K562 (cell line): ENCODE measurements at regions not wholly inside any gene's neighbourhood (a gene's known extent, or its start where the extent isn't known, plus 50 kb on each side); places are given as distances from the start of the nearest gene placed in this dataset.

Experiments used
- ATAC-seq: fragments of 200-7000 bp; cut with Tn5 transposase; 3 replicates; pipeline ENCODE4 v1.9.1; 2020; ENCODE audit warnings: moderate library complexity
- BruUV-seq: library from RNA; stranded (reverse); fragments of 400-500 nt; replicated peaks from 2 replicates; lab custom pipeline; 2021; lab: Mats Ljungman, UMichigan
- CTCF ChIA-PET: fragments of 300-600 bp; formaldehyde crosslinking; extraction: SDS; loops from one replicate; lab custom pipeline; 2021; ENCODE audit warnings: low intra/inter-chr PET ratio; lab: Yijun Ruan, JAX
- POLR2A ChIA-PET: fragments of 300-600, 350-650 bp; sonication (Branson Sonifier 250); formaldehyde crosslinking; extraction: SDS; loops from one replicate; lab custom pipeline; 2021; ENCODE audit warnings: antibody characterized with exemption, inconsistent platforms; lab: Yijun Ruan, JAX
- DNase-seq, 4 experiments: peaks; one replicate each; pipeline versions ENCODE4 v3.0.0 to v3.0.0-alpha.2; 2011 to 2018; ENCODE audit warnings: low spot score in 3 of 4, mixed read lengths in 3 of 4; ENCODE audit errors: extremely low read depth in 1 of 4
- FAIRE-seq: peaks from 2 replicates; lab custom pipeline; 2011; peaks lifted over from hg19 to GRCh38; lab: Jason Lieb, UNC
- H2AFZ ChIP-seq: 2 replicates; pipeline ENCODE4 v1.6.0; 2011; ENCODE audit warnings: low read depth, low read length, control low read depth, inconsistent platforms
- H3K27ac ChIP-seq: fragments of 200-600 bp; 3 replicates; pipeline ENCODE4 v1.8.0; 2011; ENCODE audit warnings: low read depth, mild to moderate bottlenecking, control low read depth, inconsistent platforms, low read length, moderate library complexity, mixed read lengths; ENCODE audit errors: extremely low read depth
- H3K27me3 ChIP-seq, 2 experiments: fragments of 300-600 bp in 1 of 2; 2 replicates in 1 of 2; 3 replicates in 1 of 2; pipeline versions ENCODE4 v1.6.0 to v1.8.0; 2011; ENCODE audit warnings: inconsistent platforms in 2 of 2, low read length in 2 of 2, mild to moderate bottlenecking in 1 of 2, mixed read lengths in 1 of 2, moderate library complexity in 1 of 2; ENCODE audit not compliant: control insufficient read depth in 2 of 2, insufficient read depth in 2 of 2
- H3K36me3 ChIP-seq: fragments of 300-600 bp; 3 replicates; pipeline ENCODE4 v1.8.0; 2011; ENCODE audit warnings: mild to moderate bottlenecking, low read length, inconsistent platforms; ENCODE audit not compliant: control insufficient read depth, insufficient read depth
- H3K4me1 ChIP-seq, 2 experiments: fragments of 200-600 bp in 1 of 2; replicated peaks in 1 of 2; 2 replicates in 1 of 2; 3 replicates in 1 of 2; pipeline versions ENCODE4 v1.5.1 to v1.8.0; 2011; ENCODE audit warnings: inconsistent platforms in 2 of 2, low read length in 2 of 2, mild to moderate bottlenecking in 1 of 2, mixed read lengths in 1 of 2, moderate library complexity in 1 of 2; ENCODE audit not compliant: control insufficient read depth in 2 of 2, insufficient read depth in 2 of 2
- H3K4me2 ChIP-seq: 2 replicates; pipeline ENCODE4 v1.6.1; 2011; ENCODE audit warnings: low read length, control low read depth, inconsistent platforms, mixed read lengths; ENCODE audit not compliant: insufficient read depth
- H3K4me3 ChIP-seq: fragments of 200-600 bp; sonication (generic), shearing (Covaris generic); 2 replicates; pipeline ENCODE4 v1.5.1; 2016; ENCODE audit warnings: control low read depth, inconsistent platforms
- H3K79me2 ChIP-seq: fragments of 200-600 bp; 3 replicates; pipeline ENCODE4 v1.8.0; 2011; ENCODE audit warnings: low read length, inconsistent platforms; ENCODE audit not compliant: control insufficient read depth, insufficient read depth
- H3K9ac ChIP-seq, 2 experiments: 2 replicates each; pipeline versions ENCODE4 v1.6.0 to v1.6.1; 2011; ENCODE audit warnings: low read depth in 2 of 2, low read length in 2 of 2, control low read depth in 1 of 2, inconsistent platforms in 1 of 2, mild to moderate bottlenecking in 1 of 2, mixed read lengths in 1 of 2; ENCODE audit not compliant: insufficient read depth in 1 of 2
- H3K9me1 ChIP-seq: one replicate; pipeline ENCODE4 v1.6.0; 2011; ENCODE audit warnings: inconsistent platforms, mild to moderate bottlenecking, low read length, moderate library complexity; ENCODE audit not compliant: control insufficient read depth, insufficient read depth
- H3K9me3 ChIP-seq: replicated peaks from 2 replicates; pipeline ENCODE4 v1.5.1; 2011; ENCODE audit warnings: low read depth, low read length, inconsistent platforms; ENCODE audit not compliant: control insufficient read depth, insufficient read depth
- H4K20me1 ChIP-seq: replicated peaks from 2 replicates; pipeline ENCODE4 v1.6.1; 2011; ENCODE audit warnings: low read length, inconsistent platforms, mixed read lengths; ENCODE audit not compliant: control insufficient read depth, insufficient read depth
- BRCA1 ChIP-seq, 2 experiments: fragments of 450-650 bp in 1 of 2; sonication (generic) in 1 of 2; formaldehyde crosslinking in 1 of 2; IDR thresholded peaks; 2 replicates each; pipeline versions ENCODE4 v1.5.0 to v1.6.1; 2017 to 2020; ENCODE audit warnings: mild to moderate bottlenecking in 1 of 2, missing genetic modification reagents in 1 of 2
- CEBPB ChIP-seq: fragments of 450-650 bp; IDR thresholded peaks from 2 replicates; pipeline ENCODE4 v1.6.1; 2016; ENCODE audit warnings: missing genetic modification characterization, missing compliant biosample characterization
- ETV5 ChIP-seq: sonication (generic); formaldehyde crosslinking; IDR thresholded peaks from 2 replicates; pipeline ENCODE4 v1.4.0; 2020; ENCODE audit warnings: low read depth, mild to moderate bottlenecking, missing genetic modification reagents
- GABPB1 ChIP-seq: sonication (generic); formaldehyde crosslinking; IDR thresholded peaks from 2 replicates; pipeline ENCODE4 v1.8.0; 2022; ENCODE audit warnings: mild to moderate bottlenecking, missing genetic modification reagents
- RHOXF2B ChIP-seq: fragments of 250-450 bp; sonication (Bioruptor Pico); conservative IDR thresholded peaks from 2 replicates; pipeline ENCODE4 v1.5.1; 2021
- SAFB ChIP-seq: fragments of 200-400 bp; formaldehyde crosslinking; IDR thresholded peaks from 2 replicates; pipeline ENCODE4 v1.6.1; 2017; ENCODE audit warnings: low read depth, low read length, borderline replicate concordance
- SFPQ ChIP-seq: fragments of 200-400 bp; formaldehyde crosslinking; IDR thresholded peaks from 2 replicates; pipeline ENCODE4 v1.6.1; 2017; ENCODE audit warnings: mild to moderate bottlenecking, low read depth, low read length, moderate library complexity
- TBL1XR1 ChIP-seq, 2 experiments: IDR thresholded peaks; 2 replicates each; pipeline ENCODE4 v1.6.1; 2012; ENCODE audit warnings: improper control_type of control experiment in 2 of 2, low read length in 2 of 2, mild to moderate bottlenecking in 1 of 2
- TBP ChIP-seq: optimal IDR thresholded peaks from 2 replicates; pipeline ENCODE3; 2011; ENCODE audit warnings: low read depth, low read length, improper control_type of control experiment
- TCF3 ChIP-seq: sonication (generic); formaldehyde crosslinking; IDR thresholded peaks from 2 replicates; pipeline ENCODE4 v1.4.0; 2020; ENCODE audit warnings: mild to moderate bottlenecking, missing genetic modification reagents
- WHSC1 ChIP-seq: IDR thresholded peaks from one replicate; pipeline ENCODE4 v1.6.1; 2012; ENCODE audit warnings: low read length, control low read depth, inconsistent platforms
- YBX1 ChIP-seq: fragments of 450-650 bp; IDR thresholded peaks from 2 replicates; pipeline ENCODE4 v1.7.1; 2016; ENCODE audit warnings: mild to moderate bottlenecking
- ZBTB9 ChIP-seq: fragments of 450-650 bp; formaldehyde crosslinking; IDR thresholded peaks from 2 replicates; pipeline ENCODE4 v1.4.0; 2020; ENCODE audit warnings: mild to moderate bottlenecking, moderate library complexity
- ZNF12 ChIP-seq: sonication (generic); formaldehyde crosslinking; IDR thresholded peaks from 2 replicates; pipeline ENCODE4 v1.4.0; 2020; ENCODE audit warnings: mild to moderate bottlenecking, missing genetic modification reagents
- ZNF143 ChIP-seq: sonication (generic); formaldehyde crosslinking; IDR thresholded peaks from 2 replicates; pipeline ENCODE4 v1.9.0; 2022; ENCODE audit warnings: mild to moderate bottlenecking, missing genetic modification reagents
- ZNF217 ChIP-seq: sonication (generic); formaldehyde crosslinking; IDR thresholded peaks from 2 replicates; pipeline ENCODE4 v1.8.0; 2022; ENCODE audit warnings: mild to moderate bottlenecking, missing genetic modification reagents
- ZNF830 ChIP-seq: fragments of 250-450 bp; sonication (Bioruptor Pico); IDR thresholded peaks from 2 replicates; pipeline ENCODE4 v1.5.0; 2021; ENCODE audit warnings: mild to moderate bottlenecking
- WGBS: fragments of 100-300 bp; shearing (Covaris generic); methylation state at CpG from one replicate; pipeline ENCODE4 v1.1.6; 2016; ENCODE audit warnings: low coverage, mixed read lengths; ENCODE audit not compliant: insufficient coverage; ENCODE audit errors: missing lambda C conversion rate; 5-methylcytosine and 5-hydroxymethylcytosine counted together
- in situ Hi-C: fragments of 300-500 bp; cut with MboI; formaldehyde crosslinking; loops from 4 replicates; pipeline ENCODE4 v1.15.0; 2018; ENCODE audit warnings: inconsistent platforms, mixed read lengths
- intact Hi-C: fragments of 100-400 bp; cut with micrococcal nuclease; formaldehyde crosslinking; loops from 2 replicates; pipeline ENCODE4 v1.14.2; 2022
- TF ChIP-seq, protein P1 (sequence below): fragments of 250-450 bp; sonication (Bioruptor Pico); IDR thresholded peaks from 2 replicates; pipeline ENCODE4 v1.4.0; 2020; ENCODE audit warnings: mild to moderate bottlenecking, moderate library complexity

GRCh38 chr4:45484740-45485139 is 639.1 kb downstream of the GABRG1 start (continued):
- TF ChIP-seq BRCA1 (IDR thresholded peaks at IDR 0.05) (no peak), BRCA1 (CRISPR knock-in tag; IDR thresholded peaks at IDR 0.05) (no peak), ZNF143 (no peak), GABPB1 (CRISPR knock-in tag) (no peak)

GRCh38 chr4:45482346-45482745 is 641.5 kb downstream of the GABRG1 start:
- no peaks in the 10 kb centered on the region for H3K27me3 ChIP-seq
- no peaks in the 10 kb centered on the region for H3K9me3 ChIP-seq
- 0% methylated on average over 7 of the region's 7 CpGs for WGBS
- TF ChIP-seq YBX1 (no peak), TCF3 (CRISPR knock-in tag) (no peak), SAFB (no peak), TBL1XR1 (IDR thresholded peaks at IDR 0.05; ENCODE audit: low read length in 2 of 2) (no peak), SFPQ (no peak), ZNF12 (no peak), RHOXF2B (CRISPR knock-in tag) (no peak), ZBTB9 (CRISPR knock-in tag) (no peak), WHSC1 (no peak), ZNF830 (CRISPR knock-in tag) (no peak), ZNF217 (CRISPR knock-in tag) (no peak), TBP (no peak), CEBPB (tag) (no peak), ETV5 (CRISPR knock-in tag) (no peak)
- TF ChIP-seq, protein P1, sequence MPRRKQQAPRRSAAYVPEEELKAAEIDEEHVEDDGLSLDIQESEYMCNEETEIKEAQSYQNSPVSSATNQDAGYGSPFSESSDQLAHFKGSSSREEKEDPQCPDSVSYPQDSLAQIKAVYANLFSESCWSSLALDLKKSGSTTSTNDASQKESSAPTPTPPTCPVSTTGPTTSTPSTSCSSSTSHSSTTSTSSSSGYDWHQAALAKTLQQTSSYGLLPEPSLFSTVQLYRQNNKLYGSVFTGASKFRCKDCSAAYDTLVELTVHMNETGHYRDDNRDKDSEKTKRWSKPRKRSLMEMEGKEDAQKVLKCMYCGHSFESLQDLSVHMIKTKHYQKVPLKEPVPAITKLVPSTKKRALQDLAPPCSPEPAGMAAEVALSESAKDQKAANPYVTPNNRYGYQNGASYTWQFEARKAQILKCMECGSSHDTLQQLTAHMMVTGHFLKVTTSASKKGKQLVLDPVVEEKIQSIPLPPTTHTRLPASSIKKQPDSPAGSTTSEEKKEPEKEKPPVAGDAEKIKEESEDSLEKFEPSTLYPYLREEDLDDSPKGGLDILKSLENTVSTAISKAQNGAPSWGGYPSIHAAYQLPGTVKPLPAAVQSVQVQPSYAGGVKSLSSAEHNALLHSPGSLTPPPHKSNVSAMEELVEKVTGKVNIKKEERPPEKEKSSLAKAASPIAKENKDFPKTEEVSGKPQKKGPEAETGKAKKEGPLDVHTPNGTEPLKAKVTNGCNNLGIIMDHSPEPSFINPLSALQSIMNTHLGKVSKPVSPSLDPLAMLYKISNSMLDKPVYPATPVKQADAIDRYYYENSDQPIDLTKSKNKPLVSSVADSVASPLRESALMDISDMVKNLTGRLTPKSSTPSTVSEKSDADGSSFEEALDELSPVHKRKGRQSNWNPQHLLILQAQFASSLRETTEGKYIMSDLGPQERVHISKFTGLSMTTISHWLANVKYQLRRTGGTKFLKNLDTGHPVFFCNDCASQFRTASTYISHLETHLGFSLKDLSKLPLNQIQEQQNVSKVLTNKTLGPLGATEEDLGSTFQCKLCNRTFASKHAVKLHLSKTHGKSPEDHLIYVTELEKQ (CRISPR knock-in tag), result no peak
- no peak overlapping the region for H2AFZ ChIP-seq
- no peaks in the 10 kb centered on the region for H3K36me3 ChIP-seq
- H4K20me1 ChIP-seq, result no peaks in the 10 kb centered on the region
- no peaks in the 10 kb centered on the region for H3K4me1 ChIP-seq
- ChIA-PET CTCF (no interaction called here), POLR2A (no interaction called here)
- intact Hi-C loops (no loop called here), in situ Hi-C loops (no loop called here)
- no TSS peak for BruUV-seq
- H3K9ac ChIP-seq, result no peak overlapping the region
- no peak for FAIRE-seq
- no peak overlapping the region for H3K27ac ChIP-seq
- no peak overlapping the region for H3K4me3 ChIP-seq
- DNase-seq, result no peak
- ATAC-seq, result no peak
- H3K79me2 ChIP-seq, result no peaks in the 10 kb centered on the region
- H3K4me2 ChIP-seq, result no peak overlapping the region
- no peaks in the 10 kb centered on the region for H3K9me1 ChIP-seq
